ENCODE measurements at regions not wholly inside any gene's neighbourhood (a gene's known extent, or its start where the extent isn't known, plus 50 kb on each side); places are given as distances from the start of the nearest gene placed in this dataset.
"Not testable (repeated sequence)": the region's sequence is repeated elsewhere in the genome, so short reads cannot be mapped to it uniquely, and the experiment has no call there.

GRCh38 chr5:117741655-117742206 is 1167.1 kb upstream of the SEMA6A start:
- H3K9me3 ChIP-seq (ENCODE audit: control insufficient read depth, low read length) = no peaks in the 10 kb centered on the region
- ATAC-seq (ENCODE audit: low FRiP score) (no peak), DNase-seq (no peak)
- H3K4me1 ChIP-seq (ENCODE audit: control insufficient read depth in 1 of 2, insufficient read depth in 2 of 2, low read length in 2 of 2) = no peaks in the 10 kb centered on the region
- WGBS, 2 donors = 64 to 65% methylated on average over 1 of the region's 1 CpG
- no peak overlapping the region for H3K4me3 ChIP-seq (ENCODE audit: low read length in 2 of 2)
- no peak overlapping the region for H3K27ac ChIP-seq (ENCODE audit: low read depth in 1 of 2, low read length in 2 of 2)
- H3K36me3 ChIP-seq (ENCODE audit: control insufficient read depth in 1 of 2, insufficient read depth in 2 of 2, low read length in 1 of 2) = no peaks in the 10 kb centered on the region
- H3K27me3 ChIP-seq (ENCODE audit: control insufficient read depth in 1 of 2, insufficient read depth in 2 of 2, low read length in 1 of 2) = no peaks in the 10 kb centered on the region
- intact Hi-C loops (cut with DNase I) = no loop called here

- Histone ChIP-seq H3K4me1 (ENCODE audit: control insufficient read depth in 1 of 2, insufficient read depth in 2 of 2, low read length in 2 of 2) (no peaks in the 10 kb centered on the region), H3K4me3 (ENCODE audit: low read length in 2 of 2) (no peak overlapping the region), H3K9me3 (ENCODE audit: control insufficient read depth, low read length) (no peaks in the 10 kb centered on the region), H3K36me3 (ENCODE audit: control insufficient read depth in 1 of 2, insufficient read depth in 2 of 2, low read length in 1 of 2) (no peaks in the 10 kb centered on the region), H3K27ac (ENCODE audit: low read depth in 1 of 2, low read length in 2 of 2) (no peak overlapping the region), H3K27me3 (ENCODE audit: control insufficient read depth in 1 of 2, insufficient read depth in 2 of 2, low read length in 1 of 2) (no peaks in the 10 kb centered on the region)
- ATAC-seq (ENCODE audit: low FRiP score) = no peak
- intact Hi-C loops (cut with DNase I) = no loop called here
- DNase-seq = no peak
Observed at GRCh38 chr5:117740268-117740667, 1165.6 kb upstream of the SEMA6A start.

- no peaks in the 10 kb centered on the region for H3K27me3 ChIP-seq (ENCODE audit: control insufficient read depth in 1 of 2, insufficient read depth in 2 of 2, low read length in 1 of 2)
- H3K36me3 ChIP-seq (ENCODE audit: control insufficient read depth in 1 of 2, insufficient read depth in 2 of 2, low read length in 1 of 2) = no peaks in the 10 kb centered on the region
- no peaks in the 10 kb centered on the region for H3K4me1 ChIP-seq (ENCODE audit: control insufficient read depth in 1 of 2, insufficient read depth in 2 of 2, low read length in 2 of 2)
- no peaks in the 10 kb centered on the region for H3K9me3 ChIP-seq (ENCODE audit: control insufficient read depth, low read length)
- no peak for DNase-seq
- intact Hi-C loops (cut with DNase I) = no loop called here
- no peak overlapping the region for H3K4me3 ChIP-seq (ENCODE audit: low read length in 2 of 2)
- no peak overlapping the region for H3K27ac ChIP-seq (ENCODE audit: low read depth in 1 of 2, low read length in 2 of 2)
- WGBS, 2 donors = 66% methylated on average over 3 of the region's 3 CpGs
- no peak for ATAC-seq (ENCODE audit: low FRiP score)
Observed at GRCh38 chr5:117738571-117738970, 1163.9 kb upstream of the SEMA6A start.

GRCh38 chr5:117736698-117737097 is 1162.1 kb upstream of the SEMA6A start:
- Histone ChIP-seq H3K9me3 (ENCODE audit: control insufficient read depth, low read length) (no peaks in the 10 kb centered on the region), H3K4me3 (ENCODE audit: low read length in 2 of 2) (no peak overlapping the region), H3K27ac (ENCODE audit: low read depth in 1 of 2, low read length in 2 of 2) (no peak overlapping the region), H3K4me1 (ENCODE audit: control insufficient read depth in 1 of 2, insufficient read depth in 2 of 2, low read length in 2 of 2) (no peaks in the 10 kb centered on the region), H3K27me3 (ENCODE audit: control insufficient read depth in 1 of 2, insufficient read depth in 2 of 2, low read length in 1 of 2) (no peaks in the 10 kb centered on the region), H3K36me3 (ENCODE audit: control insufficient read depth in 1 of 2, insufficient read depth in 2 of 2, low read length in 1 of 2) (no peaks in the 10 kb centered on the region)
- intact Hi-C loops (cut with DNase I) = no loop called here
- ATAC-seq (ENCODE audit: low FRiP score) (no peak), DNase-seq (no peak)
- WGBS, 2 donors = 90 to 91% methylated on average over 2 of the region's 2 CpGs

GRCh38 chr5:117734056-117734455 is 1159.4 kb upstream of the SEMA6A start:
- Histone ChIP-seq H3K4me3 (ENCODE audit: low read length in 2 of 2) (no peak overlapping the region), H3K4me1 (ENCODE audit: control insufficient read depth in 1 of 2, insufficient read depth in 2 of 2, low read length in 2 of 2) (no peaks in the 10 kb centered on the region), H3K36me3 (ENCODE audit: control insufficient read depth in 1 of 2, insufficient read depth in 2 of 2, low read length in 1 of 2) (no peaks in the 10 kb centered on the region), H3K9me3 (ENCODE audit: control insufficient read depth, low read length) (no peaks in the 10 kb centered on the region), H3K27me3 (ENCODE audit: control insufficient read depth in 1 of 2, insufficient read depth in 2 of 2, low read length in 1 of 2) (no peaks in the 10 kb centered on the region), H3K27ac (ENCODE audit: low read depth in 1 of 2, low read length in 2 of 2) (no peak overlapping the region)
- intact Hi-C loops (cut with DNase I) = no loop called here
- DNase-seq (no peak), ATAC-seq (ENCODE audit: low FRiP score) (no peak)
- 67 to 70% methylated on average over 4 of the region's 4 CpGs for WGBS, 2 donors

- Histone ChIP-seq H3K27ac (ENCODE audit: low read depth in 1 of 2, low read length in 2 of 2) (no peak overlapping the region), H3K9me3 (ENCODE audit: control insufficient read depth, low read length) (no peaks in the 10 kb centered on the region), H3K27me3 (ENCODE audit: control insufficient read depth in 1 of 2, insufficient read depth in 2 of 2, low read length in 1 of 2) (no peaks in the 10 kb centered on the region), H3K36me3 (ENCODE audit: control insufficient read depth in 1 of 2, insufficient read depth in 2 of 2, low read length in 1 of 2) (no peaks in the 10 kb centered on the region), H3K4me3 (ENCODE audit: low read length in 2 of 2) (no peak overlapping the region), H3K4me1 (ENCODE audit: control insufficient read depth in 1 of 2, insufficient read depth in 2 of 2, low read length in 2 of 2) (no peaks in the 10 kb centered on the region)
- intact Hi-C loops (cut with DNase I) = no loop called here
- no peak for DNase-seq
- no peak for ATAC-seq (ENCODE audit: low FRiP score)
- WGBS, 2 donors = 13 to 19% methylated on average over 2 of the region's 2 CpGs
Observed at GRCh38 chr5:117733051-117733450, 1158.4 kb upstream of the SEMA6A start.

GRCh38 chr5:117732264-117732663 is 1157.6 kb upstream of the SEMA6A start:
- Histone ChIP-seq H3K27me3 (ENCODE audit: control insufficient read depth in 1 of 2, insufficient read depth in 2 of 2, low read length in 1 of 2) (no peaks in the 10 kb centered on the region), H3K4me3 (ENCODE audit: low read length in 2 of 2) (no peak overlapping the region), H3K27ac (ENCODE audit: low read depth in 1 of 2, low read length in 2 of 2) (no peak overlapping the region), H3K9me3 (ENCODE audit: control insufficient read depth, low read length) (no peaks in the 10 kb centered on the region), H3K36me3 (ENCODE audit: control insufficient read depth in 1 of 2, insufficient read depth in 2 of 2, low read length in 1 of 2) (no peaks in the 10 kb centered on the region), H3K4me1 (ENCODE audit: control insufficient read depth in 1 of 2, insufficient read depth in 2 of 2, low read length in 2 of 2) (no peaks in the 10 kb centered on the region)
- intact Hi-C loops (cut with DNase I) = no loop called here
- DNase-seq = no peak
- no peak for ATAC-seq (ENCODE audit: low FRiP score)
- WGBS, 2 donors = 83 to 90% methylated on average over 3 of the region's 3 CpGs

GRCh38 chr5:117731446-117731845 is 1156.8 kb upstream of the SEMA6A start:
- no peak for ATAC-seq (ENCODE audit: low FRiP score)
- H3K4me3 ChIP-seq (ENCODE audit: low read length in 2 of 2) = no peak overlapping the region
- no peaks in the 10 kb centered on the region for H3K27me3 ChIP-seq (ENCODE audit: control insufficient read depth in 1 of 2, insufficient read depth in 2 of 2, low read length in 1 of 2)
- H3K36me3 ChIP-seq (ENCODE audit: control insufficient read depth in 1 of 2, insufficient read depth in 2 of 2, low read length in 1 of 2) = no peaks in the 10 kb centered on the region
- 5 to 6% methylated on average over 2 of the region's 2 CpGs for WGBS, 2 donors
- intact Hi-C loops (cut with DNase I) = no loop called here
- H3K9me3 ChIP-seq (ENCODE audit: control insufficient read depth, low read length) = no peaks in the 10 kb centered on the region
- no peaks in the 10 kb centered on the region for H3K4me1 ChIP-seq (ENCODE audit: control insufficient read depth in 1 of 2, insufficient read depth in 2 of 2, low read length in 2 of 2)
- no peak overlapping the region for H3K27ac ChIP-seq (ENCODE audit: low read depth in 1 of 2, low read length in 2 of 2)
- DNase-seq = no peak

GRCh38 chr5:117720784-117721183 is 1146.2 kb upstream of the SEMA6A start:
- H3K4me1 ChIP-seq (ENCODE audit: control insufficient read depth in 1 of 2, insufficient read depth in 2 of 2, low read length in 2 of 2); H3K27ac ChIP-seq (ENCODE audit: low read depth in 1 of 2, low read length in 2 of 2); ATAC-seq (ENCODE audit: low FRiP score); H3K36me3 ChIP-seq (ENCODE audit: control insufficient read depth in 1 of 2, insufficient read depth in 2 of 2, low read length in 1 of 2); H3K9me3 ChIP-seq (ENCODE audit: control insufficient read depth, low read length); intact Hi-C loops (cut with DNase I); H3K27me3 ChIP-seq (ENCODE audit: control insufficient read depth in 1 of 2, insufficient read depth in 2 of 2, low read length in 1 of 2); H3K4me3 ChIP-seq (ENCODE audit: low read length in 2 of 2); DNase-seq: not testable (repeated sequence)
- WGBS, 2 donors = 72 to 90% methylated on average over 3 to 4 of the region's 4 CpGs

Data from aorta (tissue), 5 donors.